ENCODE measurements at regions not wholly inside any gene's neighbourhood (a gene's known extent, or its start where the extent isn't known, plus 50 kb on each side); places are given as distances from the start of the nearest gene placed in this dataset.

DNA sequence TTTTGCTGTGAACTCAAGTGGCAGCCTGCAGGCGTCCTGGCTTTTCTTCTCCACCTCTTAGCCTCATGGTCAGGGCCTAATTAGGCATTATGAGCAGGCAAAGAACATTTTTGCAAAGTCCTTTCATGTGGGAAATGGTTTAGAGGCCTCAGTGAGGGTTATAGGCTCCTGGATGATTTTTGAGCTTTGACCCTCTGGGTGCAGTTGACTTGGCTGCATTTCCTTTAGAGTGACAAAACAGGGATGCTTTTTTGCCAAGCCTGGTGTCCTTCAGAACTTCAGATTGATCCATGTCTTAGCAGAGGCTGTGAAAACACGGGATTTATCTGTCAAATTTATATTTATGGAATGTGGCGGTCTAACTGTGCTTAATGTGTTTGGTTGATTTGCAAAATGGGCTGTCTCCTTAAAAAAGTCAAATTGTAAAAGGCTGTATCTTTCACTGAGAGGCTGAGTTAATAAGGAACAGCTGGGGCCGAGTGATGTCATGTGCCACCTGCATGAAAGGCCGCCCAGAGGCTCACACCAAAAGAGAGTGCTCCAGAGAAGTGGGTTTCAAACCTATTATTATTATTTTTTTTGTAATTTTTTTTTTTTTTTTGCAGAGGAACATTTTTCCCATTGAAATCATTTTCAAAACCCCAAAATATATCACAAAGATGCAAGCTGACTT, 192.2 kb upstream of the ARX start:
- no peak for TF ChIP-seq YY1 (IDR thresholded peaks at IDR 0.05; ENCODE audit: low read depth)
- no peak for TF ChIP-seq CTCF (IDR thresholded peaks at IDR 0.05)
- no peak for TF ChIP-seq SIN3A (IDR thresholded peaks at IDR 0.05; ENCODE audit: borderline replicate concordance, low read depth, low read length)
- TF ChIP-seq POLR2AphosphoS5 (IDR thresholded peaks at IDR 0.05; ENCODE audit: low read depth, low read length), result no peak
